Omental fat pad (tissue), 3 donors: ENCODE measurements at regions not wholly inside any gene's neighbourhood (a gene's known extent, or its start where the extent isn't known, plus 50 kb on each side); places are given as distances from the start of the nearest gene placed in this dataset.

Source experiments
- ATAC-seq: fragments of 150-250 bp; one replicate; pipeline ENCODE4 v1.9.1; 2016; ENCODE audit warnings: mild to moderate bottlenecking, moderate library complexity; ENCODE audit not compliant: low FRiP score
- DNase-seq: peaks from one replicate; pipeline ENCODE4 v3.0.0-alpha.2; 2019; ENCODE audit warnings: low spot score
- TF ChIP-seq, protein P1 (sequence below), 3 donors: fragments of 450-650 bp; IDR thresholded peaks; one replicate each; pipeline ENCODE4 v1.5.1; 2016 to 2017; ENCODE audit warnings: antibody characterized with exemption in 3 of 3, mild to moderate bottlenecking in 3 of 3, moderate library complexity in 2 of 3

DNA sequence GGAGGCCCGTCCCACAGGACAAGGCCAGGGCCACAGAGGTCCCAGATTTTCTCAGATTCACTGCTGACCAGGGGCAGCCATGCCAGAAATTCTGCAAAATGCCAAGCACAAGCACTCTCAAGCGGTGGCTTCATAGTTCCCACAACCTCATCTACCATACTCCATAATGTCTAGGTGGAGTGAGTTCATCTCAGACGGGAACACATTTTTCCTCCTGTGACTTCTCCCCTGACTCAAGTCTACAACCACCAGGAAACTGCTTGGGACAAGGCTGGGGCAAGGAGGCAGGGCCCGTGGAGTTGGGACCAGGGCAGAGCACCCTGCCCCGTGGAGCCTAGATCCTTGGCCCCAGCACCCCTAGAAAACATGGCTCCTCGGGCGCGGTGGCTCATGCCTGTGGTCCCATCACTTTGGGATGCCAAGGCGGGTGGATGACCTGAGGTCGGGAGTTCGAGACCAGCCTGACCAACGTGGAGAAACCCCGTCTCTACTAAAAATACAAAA is 150.7 kb upstream of the HAAO start:
- ATAC-seq, result no peak
- no peak for DNase-seq
- TF ChIP-seq, protein P1, sequence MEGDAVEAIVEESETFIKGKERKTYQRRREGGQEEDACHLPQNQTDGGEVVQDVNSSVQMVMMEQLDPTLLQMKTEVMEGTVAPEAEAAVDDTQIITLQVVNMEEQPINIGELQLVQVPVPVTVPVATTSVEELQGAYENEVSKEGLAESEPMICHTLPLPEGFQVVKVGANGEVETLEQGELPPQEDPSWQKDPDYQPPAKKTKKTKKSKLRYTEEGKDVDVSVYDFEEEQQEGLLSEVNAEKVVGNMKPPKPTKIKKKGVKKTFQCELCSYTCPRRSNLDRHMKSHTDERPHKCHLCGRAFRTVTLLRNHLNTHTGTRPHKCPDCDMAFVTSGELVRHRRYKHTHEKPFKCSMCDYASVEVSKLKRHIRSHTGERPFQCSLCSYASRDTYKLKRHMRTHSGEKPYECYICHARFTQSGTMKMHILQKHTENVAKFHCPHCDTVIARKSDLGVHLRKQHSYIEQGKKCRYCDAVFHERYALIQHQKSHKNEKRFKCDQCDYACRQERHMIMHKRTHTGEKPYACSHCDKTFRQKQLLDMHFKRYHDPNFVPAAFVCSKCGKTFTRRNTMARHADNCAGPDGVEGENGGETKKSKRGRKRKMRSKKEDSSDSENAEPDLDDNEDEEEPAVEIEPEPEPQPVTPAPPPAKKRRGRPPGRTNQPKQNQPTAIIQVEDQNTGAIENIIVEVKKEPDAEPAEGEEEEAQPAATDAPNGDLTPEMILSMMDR (IDR thresholded peaks at IDR 0.05), result no peak

DNA sequence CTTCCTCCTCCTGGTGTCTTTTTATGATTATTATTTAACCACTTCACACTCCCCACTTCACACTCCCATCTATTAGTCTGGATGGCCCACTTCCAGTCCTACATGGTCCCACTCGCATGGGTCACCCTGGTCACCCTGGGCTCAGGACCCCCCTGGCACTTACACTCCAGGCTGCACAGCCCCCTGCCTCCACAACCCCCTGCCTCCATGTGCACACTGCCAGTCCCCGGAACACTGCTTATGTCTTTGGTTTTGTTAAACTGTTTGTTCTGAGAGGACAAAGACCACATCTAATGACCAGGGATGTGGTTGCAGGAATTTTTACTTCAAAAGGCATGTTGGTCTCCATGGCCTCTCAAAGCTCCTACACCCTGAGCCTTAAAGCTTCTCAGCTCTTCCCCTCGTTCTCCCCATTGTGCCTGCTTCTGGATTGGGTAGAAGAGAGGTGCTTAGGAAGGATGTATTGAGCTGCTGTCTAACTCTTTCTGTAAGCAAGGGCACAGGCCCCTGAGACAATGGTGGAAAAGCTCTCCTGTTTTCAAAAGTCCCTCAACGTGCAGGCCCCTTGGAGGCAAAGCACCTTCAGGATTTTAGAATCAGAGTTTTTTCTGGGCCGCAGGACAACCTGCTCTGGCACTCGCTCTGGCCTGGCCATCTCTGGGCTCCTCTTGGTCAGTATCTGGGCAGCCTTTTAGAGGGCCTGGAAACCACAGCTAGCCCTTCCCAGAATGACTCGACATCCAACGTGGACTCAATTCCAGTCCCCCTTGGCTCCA is 150.0 kb upstream of the HAAO start:
- no peak for ATAC-seq

DNA sequence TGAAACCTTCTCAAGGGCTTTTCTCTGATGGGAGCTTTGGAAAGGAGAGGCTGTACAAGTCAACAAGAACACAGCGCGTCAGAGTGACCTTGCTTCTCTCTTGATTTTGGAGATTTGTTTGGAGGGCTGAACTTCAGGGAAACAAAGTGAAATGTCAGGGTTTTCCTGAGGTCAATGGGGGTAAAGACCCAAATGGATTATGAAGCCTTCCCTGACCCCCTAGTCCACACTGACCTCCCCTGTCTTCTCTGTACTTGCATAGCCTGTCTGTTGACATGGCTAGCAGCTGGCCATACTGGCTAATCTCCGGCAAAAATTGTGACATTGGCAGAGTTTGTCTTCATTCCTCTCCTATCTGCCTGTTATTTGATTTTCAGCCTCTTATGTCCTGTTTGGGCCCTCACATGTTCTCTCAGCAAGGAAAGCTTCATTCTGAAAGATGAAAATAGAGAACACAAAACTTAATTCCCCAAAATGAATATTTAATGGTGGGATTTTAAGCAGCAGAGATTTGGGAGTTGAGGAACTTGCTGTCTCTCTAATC is 149.3 kb upstream of the HAAO start:
- no peak for ATAC-seq

More for the DNA sequence above, 150.0 kb upstream of the HAAO start:
- TF ChIP-seq, protein P1 (IDR thresholded peaks at IDR 0.05), result no peak
- no peak for DNase-seq

DNA sequence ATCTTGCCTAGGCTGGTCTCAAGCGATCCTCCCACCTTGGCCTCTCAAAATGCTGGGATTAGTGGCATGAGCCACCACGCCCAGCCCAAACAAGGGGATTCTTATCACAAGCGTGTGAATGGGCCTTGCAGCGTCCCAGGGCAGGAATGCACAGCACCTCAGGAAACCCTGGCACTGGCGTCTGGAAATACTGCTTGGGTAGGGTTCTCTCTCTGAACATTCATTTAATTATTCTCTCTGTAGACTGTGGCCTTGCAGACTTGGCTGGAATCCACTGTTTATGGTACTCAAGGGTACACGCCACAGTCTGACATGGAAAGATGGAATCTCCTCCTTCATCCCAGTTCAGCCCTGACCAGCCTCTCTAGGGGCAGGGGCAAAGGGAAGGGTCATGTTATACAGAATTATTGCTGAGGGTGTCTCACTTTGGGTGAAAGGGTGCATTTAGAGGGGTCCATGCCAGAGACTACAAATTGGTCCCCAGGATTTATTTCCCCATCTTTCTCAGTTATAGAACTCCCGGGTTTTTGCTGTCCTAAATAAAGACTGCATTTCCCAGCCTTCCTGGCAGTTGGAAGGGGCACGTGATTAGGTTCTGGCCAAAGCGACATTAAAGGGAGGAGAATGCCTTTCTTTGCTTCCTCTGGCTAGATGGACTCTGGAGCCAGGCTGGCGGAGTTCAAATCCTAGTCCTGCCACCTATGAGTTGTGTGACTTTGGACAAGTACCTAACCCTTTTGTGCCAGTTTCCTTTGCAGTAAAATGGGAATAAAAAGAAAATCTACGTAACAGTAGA is 147.2 kb upstream of the HAAO start:
- ATAC-seq (no peak), DNase-seq (no peak)
- TF ChIP-seq, protein P1 (IDR thresholded peaks at IDR 0.05), result no peak

More for the DNA sequence above, 149.3 kb upstream of the HAAO start:
- TF ChIP-seq, protein P1 (IDR thresholded peaks at IDR 0.05), result no peak
- DNase-seq, result no peak

DNA sequence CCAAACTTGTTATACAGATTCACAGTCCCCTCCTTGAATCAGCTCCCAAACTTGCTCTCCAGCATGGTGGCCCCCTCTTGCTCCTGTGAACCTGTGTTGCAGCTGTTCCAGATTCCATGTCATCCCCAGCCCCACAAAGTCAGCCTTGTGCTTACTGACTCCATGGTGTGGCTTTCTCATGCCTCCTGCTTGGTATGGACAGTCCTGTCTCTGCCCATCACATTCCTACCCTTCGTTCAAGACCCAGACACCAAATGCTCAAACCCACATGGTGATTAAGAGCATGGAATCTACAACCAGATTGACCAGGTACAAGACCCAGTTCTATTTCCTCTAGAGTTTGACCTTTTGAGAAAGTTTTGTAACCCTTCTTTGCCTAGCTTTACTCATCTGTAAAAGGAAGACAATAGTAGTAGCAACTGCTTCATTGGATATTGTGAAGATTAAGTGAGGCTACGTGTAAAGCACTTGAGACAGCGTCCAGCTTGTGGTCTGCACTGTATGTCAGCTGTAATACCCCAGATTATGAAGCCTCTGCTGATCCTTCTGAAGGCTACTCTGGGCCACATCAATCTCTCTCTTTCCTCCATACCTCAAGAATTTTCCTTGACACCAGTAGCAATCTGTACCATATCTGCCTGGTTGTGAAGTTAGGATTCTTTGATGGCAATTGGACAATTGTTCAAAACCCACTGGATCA is 146.4 kb upstream of the HAAO start:
- DNase-seq, result no peak
- TF ChIP-seq, protein P1 (IDR thresholded peaks at IDR 0.05), result no peak
- no peak for ATAC-seq

DNA sequence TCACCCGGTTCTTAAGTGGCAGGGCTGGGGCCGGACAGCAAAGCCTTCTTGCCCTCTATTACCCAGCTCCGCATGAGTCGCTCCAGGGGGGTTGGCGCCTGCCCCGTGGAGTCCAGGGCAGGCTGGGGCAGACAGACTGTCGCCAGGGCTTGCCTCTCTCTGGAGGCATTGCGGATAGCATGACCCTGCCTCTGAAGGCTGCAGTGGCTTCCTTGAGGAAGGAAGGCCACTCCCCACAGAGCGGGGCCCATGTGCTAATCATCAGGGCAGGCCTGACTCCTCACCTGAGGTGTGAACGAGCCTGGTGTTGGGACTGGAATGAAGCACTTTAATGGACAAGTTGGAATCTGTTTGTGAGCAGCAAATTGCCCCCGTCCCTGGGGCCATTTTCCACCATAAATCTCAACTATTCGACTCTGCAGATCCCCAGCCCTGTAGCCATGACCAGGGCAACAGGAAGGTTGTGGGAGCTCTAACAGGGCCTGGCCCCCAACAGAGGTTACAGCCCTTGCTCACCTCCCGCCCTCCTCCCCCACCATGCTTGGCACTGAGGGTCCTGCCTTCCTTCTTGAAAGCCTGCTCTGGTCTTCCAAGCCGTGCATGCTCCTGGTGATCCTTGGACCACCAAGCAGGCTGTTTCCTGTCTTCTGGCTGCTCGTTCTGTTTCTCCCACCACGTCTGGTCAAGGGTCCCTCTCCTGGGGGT is 144.9 kb upstream of the HAAO start:
- DNase-seq (no peak), ATAC-seq (no peak)
- TF ChIP-seq, protein P1 (IDR thresholded peaks at IDR 0.05), result no peak
